ENCODE measurements at regions not wholly inside any gene's neighbourhood (a gene's known extent, or its start where the extent isn't known, plus 50 kb on each side); places are given as distances from the start of the nearest gene placed in this dataset.

DNA sequence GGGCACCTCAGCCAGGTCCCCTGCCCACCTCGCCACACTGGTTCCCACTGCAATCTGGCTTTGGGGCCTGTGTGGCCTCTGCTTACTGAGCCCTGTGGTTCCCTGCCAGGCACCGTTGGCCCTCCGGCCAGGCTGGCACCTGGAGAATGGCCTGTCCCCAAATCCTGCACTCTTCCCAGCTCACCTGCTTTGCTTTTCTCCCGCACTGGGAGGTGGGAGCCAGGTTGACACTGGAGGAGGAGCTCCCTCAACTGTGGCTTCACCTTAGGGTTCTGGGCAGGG lies 97.0 kb downstream of the SCGB2B2 start:
- H3K79me2 ChIP-seq, result no peaks in the 10 kb centered on the region
- no peak overlapping the region for H3K4me2 ChIP-seq
- H3K36me3 ChIP-seq (replicated peaks; ENCODE audit: insufficient read depth, low read depth), result no peaks in the 10 kb centered on the region
- no peak overlapping the region for H3K4me3 ChIP-seq
- H3K9me3 ChIP-seq (ENCODE audit: low read depth), result no peaks in the 10 kb centered on the region
- H3K4me1 ChIP-seq (ENCODE audit: insufficient read depth), result no peaks in the 10 kb centered on the region
- WGBS (ENCODE audit: low lambda C conversion rate, missing lambda C conversion rate), result 84% methylated on average over 4 of the region's 4 CpGs
- no peak overlapping the region for H2AFZ ChIP-seq
- TF ChIP-seq EZH2 (IDR thresholded peaks at IDR 0.05; ENCODE audit: borderline replicate concordance) (no peak), EZH2phosphoT487 (IDR thresholded peaks at IDR 0.05; ENCODE audit: low read depth, severe bottlenecking, unreplicated experiment) (no peak)
- TF ChIP-seq, protein P1, sequence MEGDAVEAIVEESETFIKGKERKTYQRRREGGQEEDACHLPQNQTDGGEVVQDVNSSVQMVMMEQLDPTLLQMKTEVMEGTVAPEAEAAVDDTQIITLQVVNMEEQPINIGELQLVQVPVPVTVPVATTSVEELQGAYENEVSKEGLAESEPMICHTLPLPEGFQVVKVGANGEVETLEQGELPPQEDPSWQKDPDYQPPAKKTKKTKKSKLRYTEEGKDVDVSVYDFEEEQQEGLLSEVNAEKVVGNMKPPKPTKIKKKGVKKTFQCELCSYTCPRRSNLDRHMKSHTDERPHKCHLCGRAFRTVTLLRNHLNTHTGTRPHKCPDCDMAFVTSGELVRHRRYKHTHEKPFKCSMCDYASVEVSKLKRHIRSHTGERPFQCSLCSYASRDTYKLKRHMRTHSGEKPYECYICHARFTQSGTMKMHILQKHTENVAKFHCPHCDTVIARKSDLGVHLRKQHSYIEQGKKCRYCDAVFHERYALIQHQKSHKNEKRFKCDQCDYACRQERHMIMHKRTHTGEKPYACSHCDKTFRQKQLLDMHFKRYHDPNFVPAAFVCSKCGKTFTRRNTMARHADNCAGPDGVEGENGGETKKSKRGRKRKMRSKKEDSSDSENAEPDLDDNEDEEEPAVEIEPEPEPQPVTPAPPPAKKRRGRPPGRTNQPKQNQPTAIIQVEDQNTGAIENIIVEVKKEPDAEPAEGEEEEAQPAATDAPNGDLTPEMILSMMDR (IDR thresholded peaks at IDR 0.05; ENCODE audit: poor library complexity), result no peak
- peaks cover 16% of the 10 kb centered on the region for H3K27me3 ChIP-seq
- DNase-seq (ENCODE audit: low spot score), result no peak
- no peak overlapping the region for H3K27ac ChIP-seq
- no peaks in the 10 kb centered on the region for H4K20me1 ChIP-seq (ENCODE audit: insufficient read depth, poor library complexity, severe bottlenecking)
- no peaks in the 10 kb centered on the region for H3K9me2 ChIP-seq (replicated peaks; ENCODE audit: insufficient read depth)

DNA sequence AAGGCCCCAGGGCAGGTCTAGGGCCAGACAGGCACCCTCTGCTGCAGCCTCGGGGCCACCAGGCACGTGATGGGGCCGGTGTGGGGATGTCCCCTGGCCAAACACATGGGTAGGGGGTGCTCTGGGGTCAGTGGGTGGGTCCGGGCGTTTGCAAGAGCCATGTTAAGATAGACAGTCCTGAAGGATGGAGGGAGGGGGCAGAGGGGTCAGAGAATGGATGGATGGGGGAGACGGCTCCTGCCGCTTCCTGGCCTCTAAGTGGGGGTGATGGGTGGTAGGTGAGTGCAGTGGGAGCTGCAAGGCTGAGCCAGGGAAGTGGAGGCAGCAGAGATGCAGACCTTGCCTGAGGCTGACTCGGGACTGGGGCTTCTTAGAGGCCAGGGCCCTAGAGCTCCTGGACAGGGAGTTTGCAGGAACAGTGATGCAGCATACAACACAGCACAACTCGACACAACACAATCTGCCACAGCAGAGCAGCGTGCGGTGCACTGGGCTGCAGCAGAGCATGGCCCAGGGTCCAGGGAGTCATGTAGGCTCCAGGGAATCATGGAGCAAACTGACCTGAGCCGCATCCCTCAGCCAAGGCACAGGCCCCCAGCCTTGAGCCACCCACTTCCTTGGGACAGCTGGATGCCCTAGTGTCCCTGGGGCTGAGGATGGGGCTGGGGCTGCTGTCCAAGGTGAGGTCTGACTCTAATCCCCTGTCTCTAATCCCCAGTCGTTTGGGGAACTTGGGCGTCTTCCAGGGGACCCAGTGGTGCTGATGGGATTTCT lies 97.5 kb downstream of the SCGB2B2 start:
- Histone ChIP-seq H2AFZ (no peak overlapping the region), H3K9me2 (replicated peaks; ENCODE audit: insufficient read depth) (no peaks in the 10 kb centered on the region), H3K27me3 (peaks cover 16% of the 10 kb centered on the region), H3K36me3 (replicated peaks; ENCODE audit: insufficient read depth, low read depth) (no peaks in the 10 kb centered on the region), H3K4me3 (no peak overlapping the region), H3K4me1 (ENCODE audit: insufficient read depth) (no peaks in the 10 kb centered on the region), H3K9me3 (ENCODE audit: low read depth) (no peaks in the 10 kb centered on the region), H3K4me2 (no peak overlapping the region), H3K79me2 (no peaks in the 10 kb centered on the region), H3K27ac (no peak overlapping the region), H4K20me1 (ENCODE audit: insufficient read depth, poor library complexity, severe bottlenecking) (no peaks in the 10 kb centered on the region)
- no peak for DNase-seq (ENCODE audit: low spot score)
- 79% methylated on average over 12 of the region's 14 CpGs for WGBS (ENCODE audit: low lambda C conversion rate, missing lambda C conversion rate)
- TF ChIP-seq EZH2 (IDR thresholded peaks at IDR 0.05; ENCODE audit: borderline replicate concordance) (no peak), EZH2phosphoT487 (IDR thresholded peaks at IDR 0.05; ENCODE audit: low read depth, severe bottlenecking, unreplicated experiment) (no peak)
- TF ChIP-seq, protein P1 (IDR thresholded peaks at IDR 0.05; ENCODE audit: poor library complexity), result no peak

DNA sequence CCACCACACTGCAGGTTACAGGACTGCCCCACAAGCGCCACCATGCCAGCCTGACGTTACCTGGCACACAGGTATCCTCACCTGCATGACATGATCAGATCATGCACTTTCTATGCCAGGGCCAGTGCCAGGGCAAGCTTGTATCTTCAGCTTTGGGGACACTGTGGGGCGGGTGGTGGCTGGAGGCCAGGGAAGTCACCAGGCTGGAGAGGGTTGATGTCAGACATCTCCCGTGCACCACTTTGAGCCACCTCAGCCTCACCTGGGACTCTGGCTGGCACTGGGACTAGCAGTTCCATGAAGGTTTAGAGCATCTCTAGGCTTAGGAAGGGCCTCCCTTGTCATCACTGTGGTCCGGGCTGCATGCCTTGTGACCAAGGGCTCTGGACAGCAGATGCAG lies 97.2 kb downstream of the WTIP start:
- Histone ChIP-seq H3K4me1 (ENCODE audit: insufficient read depth) (no peaks in the 10 kb centered on the region), H3K4me2 (no peak overlapping the region), H3K27ac (no peak overlapping the region), H2AFZ (no peak overlapping the region), H3K9me2 (replicated peaks; ENCODE audit: insufficient read depth) (no peaks in the 10 kb centered on the region), H3K36me3 (replicated peaks; ENCODE audit: insufficient read depth, low read depth) (no peaks in the 10 kb centered on the region), H3K27me3 (peaks cover 16% of the 10 kb centered on the region), H4K20me1 (ENCODE audit: insufficient read depth, poor library complexity, severe bottlenecking) (no peaks in the 10 kb centered on the region), H3K4me3 (no peak overlapping the region), H3K9me3 (ENCODE audit: low read depth) (no peaks in the 10 kb centered on the region), H3K79me2 (no peaks in the 10 kb centered on the region)
- DNase-seq (ENCODE audit: low spot score), result no peak
- TF ChIP-seq EZH2phosphoT487 (IDR thresholded peaks at IDR 0.05; ENCODE audit: low read depth, severe bottlenecking, unreplicated experiment), result no peak
- TF ChIP-seq, protein P1 (IDR thresholded peaks at IDR 0.05; ENCODE audit: poor library complexity), result no peak
- TF ChIP-seq EZH2 (IDR thresholded peaks at IDR 0.05; ENCODE audit: borderline replicate concordance), result no peak
- 88% methylated on average over 5 of the region's 5 CpGs for WGBS (ENCODE audit: low lambda C conversion rate, missing lambda C conversion rate)
